ENCODE measurements at regions not wholly inside any gene's neighbourhood (a gene's known extent, or its start where the extent isn't known, plus 50 kb on each side); places are given as distances from the start of the nearest gene placed in this dataset.

GRCh38 chr5:63553073-63553472, 409.2 kb downstream of the HTR1A start:
- TF ChIP-seq CTCF (IDR thresholded peaks at IDR 0.05) = no peak
- no peak for TF ChIP-seq POLR2A (IDR thresholded peaks at IDR 0.05)

Measured in lower leg skin (tissue), 3 donors.